Liver (tissue), 3 donors: ENCODE measurements at regions not wholly inside any gene's neighbourhood (a gene's known extent, or its start where the extent isn't known, plus 50 kb on each side); places are given as distances from the start of the nearest gene placed in this dataset.
"Not testable (repeated sequence)": the region's sequence is repeated elsewhere in the genome, so short reads cannot be mapped to it uniquely, and the experiment has no call there.

ENCODE experiments used
- CTCF ChIP-seq: fragments of 150-350 bp; IDR thresholded peaks from 2 replicates; pipeline ENCODE4 v1.5.1; 2017; ENCODE audit warnings: improper control_type of control experiment, low read depth, low read length; ENCODE audit not compliant: missing input control
- GABPA ChIP-seq, 2 donors: IDR thresholded peaks in 1 of 2; conservative IDR thresholded peaks in 1 of 2; 2 replicates each; pipeline ENCODE4 v1.6.1; 2016; ENCODE audit warnings: antibody characterized with exemption in 2 of 2, mild to moderate bottlenecking in 1 of 2, moderate library complexity in 1 of 2
- HNF4G ChIP-seq: IDR thresholded peaks from 2 replicates; pipeline ENCODE4 v1.6.1; 2016; ENCODE audit warnings: antibody characterized with exemption
- JUND ChIP-seq, 2 donors: IDR thresholded peaks; 2 replicates each; pipeline ENCODE4 v1.6.1; 2016; ENCODE audit warnings: antibody characterized with exemption in 2 of 2
- MAX ChIP-seq: IDR thresholded peaks from 2 replicates; pipeline ENCODE4 v1.6.1; 2016; ENCODE audit warnings: antibody characterized with exemption
- RAD21 ChIP-seq, 2 donors: IDR thresholded peaks; 2 replicates each; pipeline ENCODE4 v1.6.1; 2016; ENCODE audit warnings: antibody characterized with exemption in 2 of 2, mild to moderate bottlenecking in 2 of 2
- REST ChIP-seq: IDR thresholded peaks from 2 replicates; pipeline ENCODE4 v1.6.1; 2016; ENCODE audit warnings: antibody characterized with exemption, mild to moderate bottlenecking
- SP1 ChIP-seq: IDR thresholded peaks from 2 replicates; pipeline ENCODE4 v1.6.1; 2018; ENCODE audit warnings: antibody characterized with exemption, mild to moderate bottlenecking
- TAF1 ChIP-seq: conservative IDR thresholded peaks from 2 replicates; pipeline ENCODE4 v1.6.1; 2016; ENCODE audit warnings: antibody characterized with exemption, mild to moderate bottlenecking
- donor health status: healthy.
- donor health status: healthy.

- not testable (repeated sequence) for TF ChIP-seq CTCF; HNF4G; MAX; REST; SP1; GABPA (IDR thresholded peaks at IDR 0.05 in 1 of 2, conservative IDR thresholded peaks at IDR 0.05 in 1 of 2); RAD21 (IDR thresholded peaks at IDR 0.05); TAF1; JUND (IDR thresholded peaks at IDR 0.05)
Observed at GRCh38 chr9:67410606-67411220, 418.4 kb upstream of the SPATA31A3 start.
